HG02884 (cell line): ENCODE measurements at regions not wholly inside any gene's neighbourhood (a gene's known extent, or its start where the extent isn't known, plus 50 kb on each side); places are given as distances from the start of the nearest gene placed in this dataset.
"Not testable (repeated sequence)": the region's sequence is repeated elsewhere in the genome, so short reads cannot be mapped to it uniquely, and the experiment has no call there.

Experiments
- ATAC-seq: cut with Tn5 transposase; IDR thresholded peaks from one replicate; pipeline ENCODE4 v1.9.1; 2021; ENCODE audit warnings: mild to moderate bottlenecking, moderate library complexity; ENCODE audit not compliant: unreplicated experiment

DNA sequence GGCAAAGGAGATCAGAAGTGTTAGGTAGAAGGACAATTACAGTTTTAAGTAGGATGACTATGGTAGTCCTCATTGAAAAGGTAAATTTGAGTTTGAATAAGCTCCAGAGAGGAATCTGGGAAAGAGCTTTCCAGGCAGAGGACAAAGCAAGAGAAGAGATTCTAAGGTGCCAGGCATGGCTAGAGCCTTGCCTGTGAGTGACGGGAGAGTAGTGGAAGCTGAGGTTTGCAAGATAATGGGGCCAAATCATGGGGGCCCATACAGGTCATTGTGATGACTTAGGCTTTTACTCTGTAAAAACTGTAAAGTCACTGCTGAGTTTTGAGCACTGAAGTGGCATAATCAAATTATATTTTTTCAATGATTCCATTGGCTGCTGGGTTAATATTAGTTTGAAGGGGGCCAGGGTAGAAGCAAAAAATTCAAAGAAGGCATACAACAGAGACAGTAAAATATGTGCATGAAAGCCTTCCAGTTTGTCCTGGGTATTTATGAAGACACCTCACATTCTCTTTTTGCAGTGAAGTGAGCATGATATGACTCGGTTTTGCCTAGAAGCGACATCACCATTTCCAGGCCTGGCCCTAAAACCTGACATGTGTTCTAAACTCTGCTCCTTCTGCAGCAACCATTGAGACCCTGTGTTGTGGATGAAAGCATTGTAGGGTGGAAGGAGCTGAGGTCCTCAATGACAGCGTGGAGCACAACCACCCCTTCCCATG is 279.8 kb upstream of the TNC start:
- ATAC-seq: peak; percentile 64

DNA sequence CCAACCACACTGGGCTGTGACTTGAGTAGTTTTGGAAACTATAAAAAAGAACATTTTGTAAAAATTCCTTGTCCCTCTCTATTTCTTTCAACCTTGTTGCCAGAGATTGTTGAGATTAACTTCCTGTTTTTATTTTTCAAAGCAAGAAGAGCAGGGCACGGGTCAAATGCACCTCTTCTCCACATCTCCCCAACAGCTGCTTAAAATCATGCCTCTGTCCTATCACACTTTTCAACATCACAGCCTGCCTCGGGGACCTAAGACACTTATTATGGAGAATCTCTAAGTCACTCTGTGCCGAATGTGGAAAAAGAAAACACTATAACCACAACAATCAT is 280.3 kb upstream of the TNC start:
- peak; percentile 45 for ATAC-seq

DNA sequence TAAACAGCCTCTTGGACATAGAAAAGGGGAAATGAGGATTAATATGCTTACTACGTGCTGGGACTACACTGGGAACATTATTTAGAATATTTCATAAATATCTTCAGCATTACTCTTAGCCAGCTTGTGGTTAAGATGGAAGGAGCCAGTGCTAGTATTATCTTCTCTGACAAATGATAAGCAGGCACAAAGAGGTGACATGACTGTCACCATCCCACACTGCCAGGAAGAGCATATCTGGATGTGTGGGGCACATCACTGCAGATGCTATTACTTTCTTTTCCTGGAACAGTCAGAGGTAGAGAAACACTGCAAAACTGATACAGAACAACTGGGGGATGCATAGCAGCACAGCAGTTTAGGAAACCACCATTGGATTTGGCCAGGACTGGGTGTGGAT is 281.0 kb upstream of the TNC start:
- no peak for ATAC-seq

DNA sequence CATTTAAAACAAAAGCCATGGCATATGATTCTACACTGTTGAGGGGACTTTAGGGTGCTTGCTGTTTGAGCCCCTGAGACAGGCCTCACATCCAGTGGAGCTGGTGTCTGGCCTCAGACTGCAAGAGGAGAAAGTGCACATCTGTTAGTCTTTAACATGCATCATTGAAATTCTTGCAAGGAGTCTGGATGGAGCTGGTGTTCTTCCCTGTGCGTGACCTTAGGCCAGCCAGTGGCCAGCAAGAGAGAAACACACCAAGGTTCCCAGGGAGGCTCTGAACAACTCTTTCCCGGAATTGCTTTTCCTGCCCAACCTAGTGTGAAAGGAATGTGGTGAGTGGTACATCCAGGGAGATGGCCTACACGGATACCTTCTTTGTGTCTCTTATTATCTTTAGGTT is 282.8 kb upstream of the TNC start:
- no peak for ATAC-seq

DNA sequence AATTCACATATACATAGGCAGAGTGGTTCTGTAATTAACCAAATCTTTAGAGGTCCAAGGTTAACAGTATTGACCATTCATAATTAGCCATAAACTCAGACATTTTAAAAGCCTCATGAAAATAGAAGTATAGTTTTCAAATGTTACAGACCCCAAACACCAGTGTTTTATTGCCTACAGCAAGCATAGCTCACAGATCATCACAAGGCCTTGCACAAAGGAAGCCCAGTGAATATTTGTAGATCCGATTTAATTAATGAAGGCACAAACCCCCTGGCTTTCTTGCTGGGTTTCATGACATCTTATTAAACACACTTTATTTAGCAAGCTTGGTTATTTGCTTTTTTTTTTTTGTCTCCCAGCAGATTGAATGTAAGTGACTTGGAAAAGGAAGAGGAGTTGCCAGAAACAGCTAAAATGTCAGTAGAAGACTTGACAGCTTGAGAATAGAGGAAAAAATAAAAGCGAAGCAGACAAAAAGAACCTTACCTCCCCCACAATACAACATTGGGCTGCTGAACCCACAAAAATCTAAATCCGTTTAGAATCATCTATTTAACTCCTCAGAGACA is 283.9 kb upstream of the TNC start:
- ATAC-seq: no peak

DNA sequence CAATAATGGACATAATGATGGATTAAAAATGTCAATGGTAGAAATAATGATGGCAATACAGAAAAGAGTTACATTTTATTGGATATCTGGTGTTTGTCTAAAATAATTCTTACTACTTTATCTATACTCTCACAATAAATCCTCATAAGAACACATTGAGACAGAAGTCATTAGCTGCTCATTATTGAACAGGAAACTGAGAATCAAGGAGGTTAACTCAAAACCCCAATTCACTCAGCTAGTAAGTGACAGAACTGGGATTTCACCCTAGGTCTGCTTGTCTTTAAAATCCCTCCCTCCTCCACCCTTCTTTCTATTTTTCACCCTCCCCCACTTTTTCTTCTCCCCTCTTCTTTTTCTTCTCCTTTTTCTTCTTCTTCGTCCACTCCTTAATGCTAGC is 285.8 kb upstream of the TNC start:
- ATAC-seq: no peak

DNA sequence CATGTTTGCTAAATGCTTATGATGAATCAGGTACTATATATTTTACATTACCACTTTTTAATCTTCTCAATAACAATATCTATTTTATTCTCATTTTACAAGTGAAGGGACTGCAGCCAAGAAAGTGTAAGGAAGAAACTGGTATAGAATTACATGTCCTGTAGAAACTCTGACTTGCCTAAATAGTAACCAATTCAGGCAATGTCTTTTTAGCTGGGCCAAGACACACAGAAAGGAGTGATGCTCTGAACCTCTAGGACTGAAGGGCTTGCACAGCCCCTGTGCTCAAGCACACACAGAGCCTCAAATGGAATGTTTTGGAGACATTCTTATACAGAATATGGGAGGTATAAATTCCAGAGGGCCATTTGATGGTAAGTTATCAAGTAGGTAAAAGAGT is 286.4 kb upstream of the TNC start:
- no peak for ATAC-seq

DNA sequence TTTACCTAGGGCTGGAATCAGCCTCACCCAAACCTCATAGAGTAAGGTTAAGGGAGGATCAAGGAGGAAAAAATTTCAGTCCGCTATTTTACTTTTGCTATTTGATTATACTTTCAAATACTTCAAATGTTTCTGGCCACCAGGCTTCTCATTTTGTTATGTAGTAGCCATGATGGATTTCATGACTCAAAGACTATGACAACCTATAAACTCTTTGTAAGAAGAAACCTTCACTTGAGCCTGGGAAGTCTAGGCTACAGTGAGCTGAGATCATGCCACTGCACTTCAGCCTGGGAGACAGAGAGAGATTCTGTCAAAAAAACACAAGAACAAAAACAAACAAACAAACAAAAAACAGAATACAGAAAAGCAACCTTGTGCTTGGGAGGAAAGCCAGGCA is 293.6 kb upstream of the TNC start:
- no peak for ATAC-seq

DNA sequence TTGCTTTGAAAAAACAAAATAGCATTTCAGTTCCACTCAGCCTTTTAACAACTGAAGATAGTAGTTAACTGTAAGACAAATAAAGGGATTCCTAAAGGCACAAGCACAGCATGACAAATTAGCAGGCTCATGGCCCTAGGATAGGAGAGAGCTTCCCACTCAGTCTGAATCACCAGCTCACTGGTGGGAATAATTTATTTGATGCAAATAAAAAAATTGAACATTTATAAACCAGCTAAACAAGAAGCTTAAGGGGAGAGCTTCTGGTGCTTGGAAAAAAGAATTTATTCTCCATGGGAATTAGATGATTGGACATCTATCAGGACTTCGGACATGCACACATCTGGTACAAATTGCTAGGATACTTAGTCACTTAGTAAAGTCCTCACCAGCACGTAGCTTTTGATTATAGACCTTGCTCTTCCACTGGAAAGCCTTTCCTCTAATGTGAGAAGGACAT is 294.1 kb upstream of the TNC start:
- no peak for ATAC-seq

DNA sequence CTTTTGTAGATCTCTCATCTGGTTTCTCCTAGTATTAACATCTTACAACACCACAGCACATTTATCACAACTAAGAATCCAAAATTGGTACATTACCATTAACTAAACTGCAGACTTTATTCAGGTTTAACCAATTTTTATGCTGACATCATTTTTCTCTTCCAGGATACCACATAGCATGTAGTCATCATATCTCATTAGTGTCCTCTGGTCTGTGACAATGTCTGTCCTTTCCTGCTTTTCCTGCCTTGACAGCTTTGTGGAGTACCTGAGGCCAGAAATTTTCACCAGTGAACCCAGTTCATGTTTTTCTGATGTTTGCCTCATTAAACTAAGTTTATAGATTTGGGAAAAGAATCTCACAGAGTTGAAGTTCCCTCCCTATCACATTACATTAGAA is 294.7 kb upstream of the TNC start:
- no peak for ATAC-seq

DNA sequence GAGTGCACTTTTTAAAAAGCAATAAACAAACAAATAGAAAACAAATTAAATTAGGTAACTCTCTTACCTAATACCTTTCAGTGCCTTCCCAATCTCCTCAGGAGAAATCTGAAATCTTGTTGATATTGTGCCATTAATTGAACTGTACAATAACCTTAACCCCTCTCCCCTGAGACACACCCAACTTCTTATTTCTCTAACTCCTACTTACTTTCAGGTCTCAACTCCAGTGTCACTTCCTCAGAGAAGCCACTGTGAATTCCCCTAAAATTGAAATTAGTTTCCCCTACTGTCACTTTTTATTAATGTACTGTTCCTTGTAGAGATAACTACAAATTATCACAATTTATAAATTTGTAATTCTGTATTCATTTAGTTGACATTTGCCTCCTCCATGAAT is 295.3 kb upstream of the TNC start:
- peak; percentile 61 for ATAC-seq

DNA sequence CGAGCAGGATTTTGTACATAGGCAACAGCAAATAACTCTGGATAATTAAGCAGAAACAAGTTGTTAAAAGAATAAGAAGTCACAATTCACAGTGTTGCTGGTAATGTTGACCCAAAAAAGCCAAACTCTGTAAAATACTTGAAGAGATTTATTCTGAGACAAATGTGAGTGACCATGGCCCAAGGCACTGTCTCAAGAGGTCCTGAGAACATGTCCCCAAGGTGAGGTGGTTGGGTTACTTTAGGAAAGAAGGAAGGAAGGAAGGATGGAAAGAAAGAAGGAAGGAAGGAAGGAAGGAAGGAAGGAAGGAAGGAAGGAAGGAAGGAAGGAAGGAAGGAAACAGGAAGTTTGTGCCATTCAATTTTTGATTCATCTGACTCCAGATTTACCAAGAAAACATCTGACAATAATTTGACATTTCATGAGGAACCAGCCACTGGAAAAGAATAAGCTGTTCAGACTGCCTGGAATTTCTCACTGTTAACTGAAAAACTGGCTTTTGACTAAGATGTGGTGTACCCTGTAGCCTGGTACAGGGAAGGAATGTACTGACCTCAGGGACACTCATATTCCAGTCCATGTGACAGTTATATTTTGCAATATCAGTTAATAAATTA is 295.9 kb upstream of the TNC start:
- ATAC-seq: no peak

DNA sequence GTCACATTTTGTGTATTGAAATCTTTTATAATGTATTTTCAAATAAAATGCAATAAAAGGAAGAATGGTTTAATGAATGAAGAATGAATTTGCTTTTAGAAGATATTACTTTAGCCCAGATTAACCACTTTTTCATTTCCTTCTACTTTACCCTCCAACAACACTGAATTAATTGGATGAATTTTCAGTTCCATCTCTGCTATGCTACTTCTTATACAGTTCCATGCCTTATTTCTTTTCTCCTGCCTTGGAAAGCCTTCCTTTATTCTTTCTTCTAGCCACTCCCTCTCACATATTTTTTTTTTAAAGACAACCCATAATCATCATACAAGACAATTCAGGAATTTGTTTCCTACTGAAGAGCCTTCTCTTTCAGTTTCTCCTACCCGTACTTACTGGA is 296.6 kb upstream of the TNC start:
- ATAC-seq: no peak

DNA sequence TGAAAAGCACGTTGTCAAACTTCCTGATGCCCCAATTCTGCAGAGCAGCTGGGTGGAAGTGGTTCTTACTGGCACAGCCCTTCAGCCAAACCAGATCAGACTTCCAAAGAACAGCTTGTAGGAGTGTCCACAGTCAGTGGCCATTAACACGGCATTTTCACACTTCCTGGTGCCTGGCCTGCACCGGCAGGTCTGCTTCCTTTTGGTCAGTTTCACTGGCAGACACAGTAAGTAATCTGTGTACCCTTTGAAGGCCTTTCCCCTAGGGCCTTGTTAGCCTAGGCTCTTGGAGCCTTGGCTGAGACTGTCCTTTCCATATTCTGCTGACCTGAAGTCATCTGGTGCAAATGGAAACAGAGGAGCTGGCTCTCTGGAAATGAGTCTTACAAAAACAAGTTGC is 297.5 kb upstream of the TNC start:
- ATAC-seq: no peak

DNA sequence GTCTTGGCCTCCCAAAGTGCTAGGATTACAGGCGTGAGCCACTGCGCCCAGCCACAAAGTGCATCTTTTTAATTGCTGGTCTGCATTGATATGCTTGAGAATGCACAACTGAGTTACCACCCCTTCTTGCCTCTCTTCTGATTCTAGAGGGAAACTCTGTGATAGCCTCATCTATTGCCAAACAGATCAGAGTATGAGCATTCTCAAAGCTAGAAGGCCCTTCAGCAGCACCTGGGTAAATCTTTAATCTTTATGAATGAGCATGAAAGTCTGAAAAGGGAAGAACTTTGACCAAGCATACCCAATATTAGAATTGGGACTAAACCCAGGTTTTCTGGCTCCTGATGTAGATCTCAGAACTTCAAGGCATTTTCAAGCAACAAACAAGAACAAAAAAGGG is 298.3 kb upstream of the TNC start:
- ATAC-seq: peak; percentile 53

DNA sequence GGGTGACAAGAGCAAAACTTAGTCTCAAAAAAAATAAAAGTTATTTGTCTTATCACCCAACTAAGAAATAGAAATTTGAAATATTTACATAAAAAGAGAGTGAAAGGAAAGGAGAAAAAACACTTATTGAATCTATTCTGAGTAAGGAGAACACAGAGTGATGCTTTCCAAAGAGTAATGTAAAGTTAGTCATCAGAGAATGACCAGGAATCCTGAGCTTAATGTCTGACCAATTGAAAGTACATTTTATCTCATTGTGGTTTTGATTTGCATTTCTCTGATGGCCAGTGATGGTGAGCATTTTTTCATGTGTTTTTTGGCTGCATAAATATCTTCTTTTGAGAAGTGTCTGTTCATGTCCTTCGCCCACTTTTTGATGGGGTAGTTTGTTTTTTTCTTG is 300.2 kb upstream of the TNC start:
- ATAC-seq: not testable (repeated sequence)

DNA sequence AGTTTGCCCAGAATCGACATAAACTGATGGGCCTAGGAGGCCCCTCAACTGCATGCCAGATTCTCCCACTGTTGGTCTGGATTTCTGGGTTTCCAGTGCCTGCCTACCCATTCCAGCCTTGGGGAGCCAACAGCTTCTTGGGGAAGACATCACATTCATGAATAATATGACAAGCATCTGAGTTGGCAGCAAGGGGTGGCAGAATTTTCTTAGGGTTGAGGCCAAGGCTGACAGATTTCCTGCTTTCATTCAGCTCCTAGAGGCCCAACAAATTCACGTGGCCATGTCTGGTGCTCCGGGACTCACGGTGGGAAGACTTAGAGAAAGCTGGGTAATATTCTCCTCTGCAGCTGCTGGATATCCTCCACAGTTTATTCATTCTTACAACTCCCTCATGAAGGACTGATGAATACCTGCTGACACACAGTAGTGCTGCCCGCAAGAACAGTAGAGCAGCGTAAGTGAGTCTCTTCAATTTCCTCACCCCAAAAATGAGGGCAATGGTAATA is 305.0 kb upstream of the TNC start:
- no peak for ATAC-seq

DNA sequence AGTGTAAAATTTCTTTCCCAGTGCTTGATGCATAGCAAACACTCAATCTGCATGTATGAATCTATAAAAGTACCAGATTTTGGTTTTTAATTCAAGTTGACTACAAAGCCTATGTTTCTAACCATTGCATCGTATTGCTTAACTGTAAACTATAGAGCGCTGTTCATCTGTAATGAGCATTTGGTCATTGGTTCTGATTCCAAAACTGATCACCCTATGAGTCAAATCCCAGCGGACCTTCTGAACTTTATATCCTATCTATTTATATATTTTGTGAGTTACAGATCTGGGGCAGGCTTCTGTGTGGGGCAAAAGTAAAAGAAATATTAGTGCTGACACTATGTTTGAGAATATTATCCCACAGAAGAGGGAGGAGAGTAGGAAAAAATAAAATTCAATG is 305.7 kb upstream of the TNC start:
- no peak for ATAC-seq

DNA sequence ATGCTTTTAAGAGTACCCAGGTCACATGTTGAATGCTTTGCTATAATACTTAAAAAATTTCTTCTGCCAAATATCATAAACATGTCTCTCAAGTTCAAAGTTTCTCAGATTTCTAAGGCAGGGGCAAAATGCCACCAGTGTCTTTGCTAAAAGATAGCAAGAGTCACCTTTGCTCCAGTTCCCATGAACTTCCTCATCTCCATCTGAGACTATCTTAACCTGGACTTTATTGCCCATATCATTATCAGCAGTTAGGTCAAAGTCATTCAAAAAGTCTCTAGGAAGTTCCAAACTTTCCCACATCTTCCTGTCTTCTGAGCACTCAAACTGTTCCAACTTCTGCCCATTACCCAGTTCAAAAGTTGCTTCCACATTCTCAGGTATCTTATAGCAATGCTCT is 307.6 kb upstream of the TNC start:
- no peak for ATAC-seq

DNA sequence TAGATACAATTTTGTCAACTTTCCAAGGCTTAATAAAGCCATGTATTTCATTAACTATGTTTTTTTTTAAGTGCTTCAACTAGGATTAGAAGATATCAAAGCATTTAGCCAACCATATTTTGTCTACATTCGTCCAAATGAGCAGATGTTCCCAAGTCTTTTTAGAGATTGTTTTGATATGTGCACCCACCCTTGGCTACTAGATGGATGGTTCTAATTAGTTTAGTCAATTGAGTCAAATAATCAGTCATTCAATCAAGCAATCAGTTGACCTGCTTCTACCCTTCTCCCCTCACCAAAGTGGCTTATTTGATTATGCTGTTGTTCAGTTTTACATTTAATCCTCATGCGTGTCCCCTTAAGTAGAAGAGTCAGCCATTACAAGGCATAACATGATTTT is 319.5 kb upstream of the TNC start:
- ATAC-seq: no peak

DNA sequence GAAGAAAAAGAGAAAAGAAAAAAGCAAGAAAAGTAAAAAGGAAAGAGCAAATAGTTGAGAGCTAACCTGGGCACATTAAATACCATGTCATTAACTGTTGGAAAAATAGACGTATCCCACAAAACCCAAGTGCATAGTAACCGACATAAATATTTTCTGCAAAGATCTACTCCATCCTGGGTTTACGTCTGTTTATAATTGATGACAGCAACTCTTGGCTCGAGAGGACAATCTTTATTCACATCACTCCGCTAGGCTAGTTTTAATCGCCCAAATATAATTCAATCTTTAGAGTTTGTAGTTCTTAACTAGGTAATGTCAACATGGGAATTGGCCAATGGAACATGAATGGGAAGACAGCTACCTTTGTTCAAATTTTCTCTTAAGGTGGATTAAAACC is 321.7 kb upstream of the TNC start:
- ATAC-seq: no peak

DNA sequence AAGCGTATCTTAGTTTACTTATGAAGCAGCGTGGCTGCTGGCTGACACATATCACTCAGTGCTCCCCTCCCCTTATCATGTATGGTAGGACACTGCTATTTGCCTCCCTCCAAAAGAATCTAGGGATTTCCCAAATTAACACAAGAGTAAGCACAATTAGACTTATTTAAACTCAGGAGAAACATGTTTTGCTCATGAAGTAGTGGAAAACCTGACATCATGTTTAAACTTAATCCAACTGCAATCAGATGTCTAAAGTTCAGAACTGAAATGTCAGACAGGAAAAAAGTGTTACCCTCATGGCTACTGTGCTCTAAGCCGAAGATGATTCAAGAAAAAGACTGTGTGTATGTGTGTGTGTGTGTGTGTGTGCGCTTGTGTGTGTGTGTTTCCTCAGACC is 324.1 kb upstream of the TNC start:
- no peak for ATAC-seq

DNA sequence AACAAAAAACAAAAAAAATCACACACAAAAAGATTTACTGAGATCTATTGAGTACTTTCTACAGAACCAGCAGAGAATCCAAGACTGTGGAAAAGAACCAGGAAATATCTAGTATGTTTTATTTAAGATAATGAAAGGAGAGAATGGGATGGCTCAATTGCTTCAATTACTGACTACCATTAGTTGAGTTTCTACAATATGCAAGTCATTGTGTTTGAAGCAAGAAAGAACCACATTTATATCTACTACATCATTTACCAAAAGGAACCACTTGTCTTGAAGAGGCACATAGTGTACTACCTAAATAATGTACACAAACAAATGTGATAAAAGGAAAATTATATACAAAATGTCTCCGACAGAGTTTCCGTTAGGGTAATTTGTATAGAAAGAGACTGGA is 325.9 kb upstream of the TNC start:
- ATAC-seq: no peak
